Left ventricle myocardium inferior (tissue), 1 donor: ENCODE measurements at regions not wholly inside any gene's neighbourhood (a gene's known extent, or its start where the extent isn't known, plus 50 kb on each side); places are given as distances from the start of the nearest gene placed in this dataset.

Source experiments
- DNase-seq: peaks from one replicate; pipeline ENCODE4 v3.0.0-alpha.2; 2020
- H3K27ac ChIP-seq: fragments of 200-600 bp; replicated peaks from 2 replicates; pipeline ENCODE4 v1.8.0; 2021
- H3K27me3 ChIP-seq: fragments of 200-600 bp; 2 replicates; pipeline ENCODE4 v1.8.0; 2021; ENCODE audit warnings: low read depth
- H3K36me3 ChIP-seq: fragments of 200-600 bp; 2 replicates; pipeline ENCODE4 v1.8.0; 2021
- H3K4me1 ChIP-seq: fragments of 200-600 bp; 2 replicates; pipeline ENCODE4 v1.8.0; 2021
- H3K4me3 ChIP-seq: fragments of 200-600 bp; 2 replicates; pipeline ENCODE4 v1.8.0; 2021; ENCODE audit warnings: mild to moderate bottlenecking, moderate library complexity
- H3K9me3 ChIP-seq: fragments of 200-600 bp; replicated peaks from 2 replicates; pipeline ENCODE4 v1.8.0; 2021
- CTCF ChIP-seq: fragments of 200-600 bp; IDR thresholded peaks from 2 replicates; pipeline ENCODE4 v1.8.0; 2021; ENCODE audit warnings: antibody characterized with exemption, mild to moderate bottlenecking, borderline replicate concordance
- intact Hi-C: fragments of 100-400 bp; cut with micrococcal nuclease; formaldehyde crosslinking; loops from one replicate; pipeline ENCODE4 v1.11.0; 2022
- donor health status: DM: no; HTN: yes; CAD: no; lungs with severe emphysema.

GRCh38 chr13:50441130-50441529 lies 402.4 kb downstream of the DLEU7 start:
- no peak for TF ChIP-seq CTCF
- Histone ChIP-seq H3K36me3 (no peaks in the 10 kb centered on the region), H3K9me3 (no peaks in the 10 kb centered on the region), H3K4me1 (peaks cover 7% of the 10 kb centered on the region), H3K4me3 (no peak overlapping the region), H3K27ac (no peak overlapping the region), H3K27me3 (no peaks in the 10 kb centered on the region)
- intact Hi-C loops, result no loop called here
- no peak for DNase-seq

- DNase-seq, result no peak
- no peaks in the 10 kb centered on the region for H3K9me3 ChIP-seq
- no peaks in the 10 kb centered on the region for H3K27me3 ChIP-seq
- no peak overlapping the region for H3K27ac ChIP-seq
- intact Hi-C loops, result no loop called here
- H3K36me3 ChIP-seq, result no peaks in the 10 kb centered on the region
- TF ChIP-seq CTCF, result no peak
- peaks cover 24% of the 10 kb centered on the region for H3K4me1 ChIP-seq
- H3K4me3 ChIP-seq, result no peak overlapping the region
These were observed 398.8 kb downstream of the DLEU7 start for GRCh38 chr13:50444726-50445125.

DNA sequence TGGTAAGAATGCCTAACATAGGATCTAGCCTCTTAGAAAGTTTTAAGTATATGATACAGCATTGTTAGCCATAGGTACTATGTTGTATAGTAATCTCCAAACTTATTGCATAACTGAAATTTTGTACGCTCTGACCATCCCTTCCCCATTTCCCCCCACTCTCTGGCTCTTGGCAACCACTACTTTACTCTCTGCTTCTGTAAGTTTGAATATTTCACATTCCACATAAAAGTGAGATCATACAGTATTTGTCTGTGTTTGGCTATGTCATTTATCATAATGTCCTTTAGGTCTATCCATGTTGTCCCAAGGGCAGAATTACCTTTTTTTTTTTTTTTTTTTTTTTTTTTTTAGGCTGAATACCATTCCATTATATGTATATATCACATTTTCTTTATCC lies 396.9 kb downstream of the DLEU7 start:
- Histone ChIP-seq H3K27me3 (no peaks in the 10 kb centered on the region), H3K9me3 (no peaks in the 10 kb centered on the region), H3K4me3 (no peak overlapping the region), H3K4me1 (peaks cover 24% of the 10 kb centered on the region), H3K27ac (no peak overlapping the region), H3K36me3 (no peaks in the 10 kb centered on the region)
- no peak for DNase-seq
- intact Hi-C loops, result no loop called here
- TF ChIP-seq CTCF, result no peak

- Histone ChIP-seq H3K27ac (peak overlapping the region; percentile 38), H3K9me3 (no peaks in the 10 kb centered on the region), H3K4me1 (peaks cover 36% of the 10 kb centered on the region), H3K4me3 (no peak overlapping the region), H3K36me3 (no peaks in the 10 kb centered on the region), H3K27me3 (no peaks in the 10 kb centered on the region)
- intact Hi-C loops, result no loop called here
- DNase-seq, result no peak
- no peak for TF ChIP-seq CTCF
These were observed 394.9 kb downstream of the DLEU7 start for GRCh38 chr13:50448535-50448998.

DNA sequence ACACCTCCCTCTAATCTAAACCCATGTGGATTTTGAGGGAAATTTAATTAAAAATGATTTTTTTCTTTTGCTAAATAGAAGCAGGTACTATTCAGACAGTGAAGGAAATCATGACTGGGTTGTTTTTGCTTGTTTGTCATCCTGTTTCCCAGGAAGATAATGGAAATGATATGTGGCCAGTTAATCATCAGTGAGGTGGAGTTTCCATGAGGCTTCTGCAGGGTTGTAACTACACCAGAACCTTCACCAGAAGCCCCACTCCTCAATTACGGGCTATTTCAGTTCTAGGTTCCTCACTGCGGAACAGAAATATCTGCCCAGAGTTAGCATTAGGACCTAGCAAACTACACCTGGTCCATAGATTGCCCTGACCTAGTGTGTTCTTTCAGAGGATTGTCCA lies 394.0 kb downstream of the DLEU7 start:
- H3K27me3 ChIP-seq, result no peaks in the 10 kb centered on the region
- no peak for DNase-seq
- TF ChIP-seq CTCF, result no peak
- H3K27ac ChIP-seq, result no peak overlapping the region
- intact Hi-C loops, result no loop called here
- no peaks in the 10 kb centered on the region for H3K9me3 ChIP-seq
- H3K36me3 ChIP-seq, result no peaks in the 10 kb centered on the region
- no peak overlapping the region for H3K4me3 ChIP-seq
- peaks cover 45% of the 10 kb centered on the region for H3K4me1 ChIP-seq

- H3K27me3 ChIP-seq, result no peaks in the 10 kb centered on the region
- H3K36me3 ChIP-seq, result no peaks in the 10 kb centered on the region
- H3K9me3 ChIP-seq, result no peaks in the 10 kb centered on the region
- no peak overlapping the region for H3K4me3 ChIP-seq
- no peak for DNase-seq
- intact Hi-C loops, result no loop called here
- no peak overlapping the region for H3K27ac ChIP-seq
- no peak for TF ChIP-seq CTCF
- peaks cover 40% of the 10 kb centered on the region for H3K4me1 ChIP-seq
These were observed 393.2 kb downstream of the DLEU7 start for GRCh38 chr13:50450279-50450678.
